ENCODE measurements at regions not wholly inside any gene's neighbourhood (a gene's known extent, or its start where the extent isn't known, plus 50 kb on each side); places are given as distances from the start of the nearest gene placed in this dataset.

- no peak for TF ChIP-seq JUND (IDR thresholded peaks at IDR 0.05; ENCODE audit: low read depth)
- no peak for DNase-seq (ENCODE audit: low read depth in 1 of 2, low spot score in 1 of 2)
- in situ Hi-C loops (cut with HindIII; ENCODE audit: low pct_unique_long_range_greater_than_20kb, low sequenced_read_pairs): no loop called here
Measured at GRCh38 chr17:14794961-14795360, 470.2 kb downstream of the PMP22 start.

- DNase-seq (ENCODE audit: low read depth in 1 of 2, low spot score in 1 of 2): no peak
- TF ChIP-seq JUND (IDR thresholded peaks at IDR 0.05; ENCODE audit: low read depth): no peak
- in situ Hi-C loops (cut with HindIII; ENCODE audit: low pct_unique_long_range_greater_than_20kb, low sequenced_read_pairs): no loop called here
Measured at GRCh38 chr17:14793237-14793636, 471.9 kb downstream of the PMP22 start.

- DNase-seq (ENCODE audit: low read depth in 1 of 2, low spot score in 1 of 2): peak in 1 of 2 experiments; percentile 84
- TF ChIP-seq JUND (IDR thresholded peaks at IDR 0.05; ENCODE audit: low read depth): peak; percentile 43; the same call in 1 of the 2 replicates
- in situ Hi-C loops (cut with HindIII; ENCODE audit: low pct_unique_long_range_greater_than_20kb, low sequenced_read_pairs): no loop called here
Measured at GRCh38 chr17:14792746-14793145, 472.4 kb downstream of the PMP22 start.

- TF ChIP-seq JUND (IDR thresholded peaks at IDR 0.05; ENCODE audit: low read depth): no peak
- no peak for DNase-seq (ENCODE audit: low read depth in 1 of 2, low spot score in 1 of 2)
- in situ Hi-C loops (cut with HindIII; ENCODE audit: low pct_unique_long_range_greater_than_20kb, low sequenced_read_pairs): no loop called here
Measured at GRCh38 chr17:14791221-14791620, 473.9 kb downstream of the PMP22 start.

- no peak for DNase-seq (ENCODE audit: low read depth in 1 of 2, low spot score in 1 of 2)
- in situ Hi-C loops (cut with HindIII; ENCODE audit: low pct_unique_long_range_greater_than_20kb, low sequenced_read_pairs): no loop called here
- TF ChIP-seq JUND (IDR thresholded peaks at IDR 0.05; ENCODE audit: low read depth): no peak
Measured at GRCh38 chr17:14790521-14790920, 474.6 kb downstream of the PMP22 start.

- in situ Hi-C loops (cut with HindIII; ENCODE audit: low pct_unique_long_range_greater_than_20kb, low sequenced_read_pairs): no loop called here
- TF ChIP-seq JUND (IDR thresholded peaks at IDR 0.05; ENCODE audit: low read depth): no peak
- DNase-seq (ENCODE audit: low read depth in 1 of 2, low spot score in 1 of 2): peak in 1 of 2 experiments; percentile 27
Measured at GRCh38 chr17:14784997-14785696, 480.0 kb downstream of the PMP22 start.

- TF ChIP-seq JUND (IDR thresholded peaks at IDR 0.05; ENCODE audit: low read depth): no peak
- DNase-seq (ENCODE audit: low read depth in 1 of 2, low spot score in 1 of 2): no peak
- in situ Hi-C loops (cut with HindIII; ENCODE audit: low pct_unique_long_range_greater_than_20kb, low sequenced_read_pairs): no loop called here
Measured at GRCh38 chr17:14781123-14781522, 480.2 kb downstream of the HS3ST3B1 start.

- in situ Hi-C loops (cut with HindIII; ENCODE audit: low pct_unique_long_range_greater_than_20kb, low sequenced_read_pairs): no loop called here
- DNase-seq (ENCODE audit: low read depth in 1 of 2, low spot score in 1 of 2): no peak
- TF ChIP-seq JUND (IDR thresholded peaks at IDR 0.05; ENCODE audit: low read depth): no peak
Measured at GRCh38 chr17:14780097-14780651, 479.3 kb downstream of the HS3ST3B1 start.

GRCh38 chr17:14779241-14779640 is 478.4 kb downstream of the HS3ST3B1 start:
- DNase-seq (ENCODE audit: low read depth in 1 of 2, low spot score in 1 of 2): peak in 1 of 2 experiments; percentile 73
- in situ Hi-C loops (cut with HindIII; ENCODE audit: low pct_unique_long_range_greater_than_20kb, low sequenced_read_pairs): no loop called here
- no peak for TF ChIP-seq JUND (IDR thresholded peaks at IDR 0.05; ENCODE audit: low read depth)

- in situ Hi-C loops (cut with HindIII; ENCODE audit: low pct_unique_long_range_greater_than_20kb, low sequenced_read_pairs): no loop called here
- DNase-seq (ENCODE audit: low read depth in 1 of 2, low spot score in 1 of 2): no peak
- TF ChIP-seq JUND (IDR thresholded peaks at IDR 0.05; ENCODE audit: low read depth): no peak
Measured at GRCh38 chr17:14777291-14777690, 476.4 kb downstream of the HS3ST3B1 start.

- no peak for TF ChIP-seq JUND (IDR thresholded peaks at IDR 0.05; ENCODE audit: low read depth)
- in situ Hi-C loops (cut with HindIII; ENCODE audit: low pct_unique_long_range_greater_than_20kb, low sequenced_read_pairs): no loop called here
- no peak for DNase-seq (ENCODE audit: low read depth in 1 of 2, low spot score in 1 of 2)
Measured at GRCh38 chr17:14776791-14777190, 475.9 kb downstream of the HS3ST3B1 start.

GRCh38 chr17:14775731-14776492 is 475.0 kb downstream of the HS3ST3B1 start:
- no peak for TF ChIP-seq JUND (IDR thresholded peaks at IDR 0.05; ENCODE audit: low read depth)
- no peak for DNase-seq (ENCODE audit: low read depth in 1 of 2, low spot score in 1 of 2)
- in situ Hi-C loops (cut with HindIII; ENCODE audit: low pct_unique_long_range_greater_than_20kb, low sequenced_read_pairs): no loop called here

GRCh38 chr17:14774774-14775173 is 473.9 kb downstream of the HS3ST3B1 start:
- in situ Hi-C loops (cut with HindIII; ENCODE audit: low pct_unique_long_range_greater_than_20kb, low sequenced_read_pairs): no loop called here
- DNase-seq (ENCODE audit: low read depth in 1 of 2, low spot score in 1 of 2): no peak

More at GRCh38 chr17:14774774-14775173, 473.9 kb downstream of the HS3ST3B1 start:
- TF ChIP-seq JUND (IDR thresholded peaks at IDR 0.05; ENCODE audit: low read depth): no peak
